Inflammatory macrophage treated with lipopolysaccharide for 1 hour (primary cell): ENCODE measurements at regions not wholly inside any gene's neighbourhood (a gene's known extent, or its start where the extent isn't known, plus 50 kb on each side); places are given as distances from the start of the nearest gene placed in this dataset.
A peak's percentile ranks its signal among the peaks of the same experiment; 100 is the strongest.

Source experiments
- DNase-seq, 2 donors: peaks; one replicate each; pipeline ENCODE4 v3.0.0-alpha.2; 2020 to 2022

DNA sequence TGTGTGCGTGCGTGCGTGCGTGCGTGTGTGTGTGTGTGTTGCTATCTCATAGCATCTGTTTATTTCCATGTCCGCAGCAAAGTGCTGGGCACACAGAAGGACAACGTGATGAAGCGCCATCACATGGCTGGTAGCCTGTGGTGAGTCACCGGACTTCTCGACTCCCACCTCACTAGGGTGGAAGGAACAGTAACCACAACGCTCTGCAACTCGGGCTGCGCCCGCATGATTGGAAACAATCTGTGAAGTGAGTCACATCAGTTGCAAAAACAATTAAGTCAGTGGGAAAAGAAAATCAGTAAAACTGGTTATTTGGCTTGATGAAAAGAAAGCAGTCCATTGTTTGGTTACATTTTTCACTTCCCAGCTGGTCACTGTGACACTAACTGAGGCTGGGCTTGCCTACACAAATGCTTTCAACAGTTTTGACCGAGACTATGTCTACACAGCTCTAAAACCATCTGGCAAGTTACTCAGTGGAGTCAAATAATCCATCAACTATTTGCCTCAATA, 437.3 kb upstream of the CADM1 start:
- DNase-seq: peak; percentile 91 to 99

DNA sequence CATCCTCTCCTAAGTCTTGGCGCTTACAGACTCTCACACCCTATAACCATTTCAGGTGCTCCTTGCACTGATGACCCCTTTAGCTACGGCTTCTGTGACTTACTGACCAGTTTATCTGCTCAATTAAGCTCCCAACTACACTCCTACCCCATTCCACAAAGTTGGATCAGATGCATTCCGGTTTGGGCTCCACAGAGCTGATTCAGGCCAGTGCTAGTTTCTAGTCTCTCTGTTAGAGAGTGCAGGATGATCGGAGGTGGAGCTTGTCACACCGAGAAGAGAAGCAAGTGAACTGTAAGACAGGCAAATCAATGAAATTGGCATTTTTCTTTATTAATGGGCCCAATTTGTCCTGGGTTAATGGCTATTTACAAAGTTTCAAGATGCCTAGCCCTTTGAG, 436.8 kb upstream of the CADM1 start:
- no peak for DNase-seq

DNA sequence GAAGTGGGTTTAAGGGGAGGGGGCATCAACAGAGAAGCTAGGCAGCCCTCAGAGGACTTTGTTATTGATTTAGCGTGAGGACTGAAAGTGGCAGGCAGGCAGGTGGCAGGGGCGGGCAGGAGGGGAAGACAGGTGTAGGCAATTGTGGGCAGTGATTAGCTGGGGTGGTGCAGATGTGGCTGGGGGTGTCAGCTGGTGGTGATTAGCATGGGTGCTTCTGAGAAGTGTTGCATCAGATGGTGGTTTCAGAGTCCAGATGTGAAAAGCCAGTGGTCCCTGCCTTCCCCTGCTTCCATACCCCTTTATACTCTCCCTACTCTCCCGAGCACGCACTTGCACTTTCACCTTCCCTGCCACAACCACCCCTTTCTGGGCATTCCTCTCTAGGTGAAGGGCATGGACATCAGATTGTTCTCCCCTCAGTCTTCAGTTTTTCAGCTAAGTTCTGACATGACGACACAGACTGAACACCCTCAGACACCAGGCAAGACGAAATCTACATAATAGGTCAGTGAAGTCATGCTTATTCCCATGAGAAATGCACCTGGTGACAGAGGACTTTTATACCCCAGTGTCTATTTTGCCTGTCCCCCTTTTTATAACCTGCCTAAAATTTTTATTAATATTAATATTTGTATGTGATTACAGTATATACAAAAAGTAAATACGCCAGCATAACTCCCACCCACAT, 435.7 kb upstream of the CADM1 start:
- DNase-seq: no peak

DNA sequence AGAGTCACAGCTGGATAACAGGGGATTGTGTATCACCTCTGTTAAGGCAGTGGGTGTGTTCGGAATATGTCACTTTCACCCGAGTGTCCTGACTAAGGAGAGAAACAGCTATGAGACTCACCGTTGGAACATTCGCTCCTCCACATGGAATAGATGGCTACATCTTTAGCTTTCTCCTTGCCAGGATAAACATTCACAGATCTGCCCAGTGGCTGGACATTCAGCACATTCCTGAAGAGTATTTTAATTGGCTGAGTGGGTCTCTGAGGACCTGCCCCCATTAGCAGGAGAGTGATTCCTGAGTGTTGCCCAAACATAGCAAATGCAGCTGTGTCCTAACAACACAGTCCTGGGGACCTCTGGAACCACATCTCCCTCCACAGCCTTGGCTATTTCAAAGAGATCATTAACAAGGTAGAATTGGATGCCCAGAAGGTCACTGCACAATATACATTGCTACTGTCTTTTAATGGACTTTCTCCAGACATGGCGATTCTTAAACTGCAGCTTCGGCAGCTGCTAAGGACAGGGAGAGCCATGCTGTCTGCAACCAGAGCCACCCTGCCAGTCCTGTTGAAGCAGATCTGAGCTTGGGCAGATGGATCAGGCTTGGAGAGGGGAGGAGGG, 435.0 kb upstream of the CADM1 start:
- no peak for DNase-seq

DNA sequence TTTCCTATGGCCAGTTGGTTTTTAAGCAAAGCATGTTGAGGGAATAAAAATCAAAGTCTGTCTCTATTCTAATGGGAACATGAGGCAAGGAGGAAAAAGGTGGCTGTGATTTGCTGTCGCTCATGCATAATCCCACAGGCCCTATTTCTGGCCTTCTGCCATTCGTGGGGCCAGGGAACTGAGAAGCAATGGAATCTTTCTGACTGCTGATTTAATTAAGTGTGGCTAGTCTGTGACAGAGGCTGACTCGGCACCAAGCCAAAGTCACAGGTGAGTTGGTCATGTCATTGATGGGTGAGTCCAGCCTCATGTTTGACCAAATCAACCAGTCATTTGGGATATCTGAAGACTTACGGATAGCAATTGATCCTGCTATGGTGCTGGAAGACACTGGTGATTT, 429.3 kb upstream of the CADM1 start:
- DNase-seq: no peak

DNA sequence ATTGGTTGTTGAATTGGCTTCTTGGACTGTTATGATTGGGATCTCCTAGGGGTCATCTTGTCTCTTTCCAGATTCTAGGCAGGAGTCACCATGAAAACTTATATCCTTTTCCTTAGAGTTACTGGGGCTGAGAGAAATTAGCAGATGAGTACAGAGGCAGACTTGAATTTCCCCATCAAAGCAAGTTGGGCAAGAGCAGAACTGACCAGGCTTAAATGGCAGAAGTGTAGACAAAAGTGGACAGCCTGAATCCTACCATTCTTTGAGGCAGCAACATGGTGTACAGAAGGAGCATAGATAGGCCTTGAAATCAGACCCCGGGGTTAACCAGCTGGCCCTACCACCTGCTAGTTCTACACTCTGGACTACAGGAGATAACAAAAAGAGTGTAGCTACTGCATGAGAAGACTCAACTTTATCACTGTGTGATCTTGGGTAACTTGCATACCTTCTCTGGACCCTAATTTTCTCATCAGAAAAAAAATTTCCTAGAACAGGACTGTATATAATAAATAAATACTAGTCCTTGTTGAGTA, 427.4 kb upstream of the CADM1 start:
- peak; percentile 59 to 60 for DNase-seq

DNA sequence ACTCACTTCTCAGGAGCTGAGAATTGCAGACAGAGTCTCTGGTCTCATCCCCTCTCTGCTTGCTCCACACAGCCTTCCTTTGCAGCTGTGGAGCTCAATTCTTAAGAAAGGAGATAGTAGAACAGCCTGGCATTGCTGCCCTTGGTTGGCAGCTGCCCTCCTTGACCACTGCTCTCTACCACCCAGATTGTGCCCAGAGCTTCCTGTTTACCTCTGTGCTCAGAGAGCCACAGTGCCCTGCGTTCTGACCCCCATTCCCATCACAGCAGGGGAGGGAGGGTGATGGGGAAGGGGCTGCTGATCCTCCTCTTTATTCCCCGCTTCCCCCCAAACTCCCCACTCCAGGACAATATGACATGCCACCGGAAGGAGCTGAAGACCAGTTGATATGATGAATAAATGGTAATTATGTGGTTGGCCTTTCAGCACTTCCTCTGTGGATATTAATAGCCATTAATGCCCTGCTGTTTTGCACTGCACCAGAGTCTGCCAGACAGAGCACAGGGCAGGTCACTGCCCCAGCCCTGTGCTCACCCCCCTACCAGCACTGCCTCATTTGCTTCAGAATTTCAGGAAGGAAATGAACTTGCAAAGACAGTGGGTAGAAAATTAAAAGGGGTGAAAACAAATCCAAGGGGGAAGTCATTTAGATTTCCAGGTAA, 426.8 kb upstream of the CADM1 start:
- DNase-seq: peak; percentile 53 to 76

DNA sequence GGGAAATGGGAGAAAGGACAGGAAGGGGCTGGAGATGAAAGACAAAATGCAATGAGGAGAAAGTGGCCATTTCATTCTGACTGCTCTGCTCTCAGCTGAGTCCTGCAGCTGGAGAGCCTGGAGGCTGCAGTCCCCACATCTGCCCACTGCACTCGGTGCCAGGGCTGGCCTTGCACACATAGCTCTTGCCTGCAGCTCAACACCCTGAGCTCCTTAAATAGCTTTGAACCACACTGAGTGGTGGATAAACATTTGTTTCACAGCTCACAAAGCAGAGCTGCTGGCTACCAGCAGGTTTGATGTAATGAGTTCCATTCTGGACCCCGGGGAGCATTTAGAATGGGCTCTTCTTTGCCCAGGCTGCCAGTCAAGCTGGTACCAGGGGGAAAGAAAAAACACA, 426.1 kb upstream of the CADM1 start:
- DNase-seq: no peak

DNA sequence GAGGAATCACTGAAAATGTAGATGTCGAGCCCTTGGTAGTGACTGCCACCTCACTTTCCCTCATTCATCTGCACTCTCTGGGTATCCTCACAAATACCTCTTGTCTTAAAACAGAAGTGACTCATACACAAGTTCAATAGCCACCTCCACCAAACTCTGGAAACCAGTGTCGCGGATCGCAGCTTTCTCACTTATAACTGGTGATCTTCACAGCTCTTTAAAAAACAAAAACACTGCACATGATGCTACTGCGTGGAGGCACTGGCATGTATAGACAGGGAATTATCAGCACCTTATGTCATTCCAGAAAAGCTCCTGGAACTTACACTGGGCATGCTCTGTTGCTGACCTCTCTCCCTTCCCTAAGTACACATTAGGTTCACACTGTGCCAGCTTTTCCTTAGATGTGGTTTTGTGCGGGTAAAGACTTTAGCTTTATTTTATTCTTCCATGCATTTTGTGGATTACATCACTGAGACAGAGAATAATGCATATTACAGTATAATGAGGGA, 425.5 kb upstream of the CADM1 start:
- no peak for DNase-seq

DNA sequence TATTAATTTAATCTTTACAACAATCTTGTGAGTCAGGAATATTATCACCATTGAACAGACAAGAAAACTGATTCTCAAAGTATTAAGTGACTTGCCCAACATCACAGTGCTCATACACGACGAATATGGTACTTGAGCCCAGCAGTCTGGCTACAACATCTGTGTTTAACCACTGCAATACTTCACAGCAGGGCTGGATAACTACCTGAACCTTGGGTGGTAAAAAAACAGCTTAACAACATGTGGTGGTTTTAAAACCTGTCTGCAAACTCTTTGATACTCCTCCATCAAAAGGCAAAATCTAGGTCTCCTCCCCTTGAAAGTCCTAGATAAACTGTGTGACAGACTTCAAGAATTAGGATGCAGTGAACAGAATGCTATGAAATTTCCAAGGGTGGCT, 424.6 kb upstream of the CADM1 start:
- DNase-seq: no peak

DNA sequence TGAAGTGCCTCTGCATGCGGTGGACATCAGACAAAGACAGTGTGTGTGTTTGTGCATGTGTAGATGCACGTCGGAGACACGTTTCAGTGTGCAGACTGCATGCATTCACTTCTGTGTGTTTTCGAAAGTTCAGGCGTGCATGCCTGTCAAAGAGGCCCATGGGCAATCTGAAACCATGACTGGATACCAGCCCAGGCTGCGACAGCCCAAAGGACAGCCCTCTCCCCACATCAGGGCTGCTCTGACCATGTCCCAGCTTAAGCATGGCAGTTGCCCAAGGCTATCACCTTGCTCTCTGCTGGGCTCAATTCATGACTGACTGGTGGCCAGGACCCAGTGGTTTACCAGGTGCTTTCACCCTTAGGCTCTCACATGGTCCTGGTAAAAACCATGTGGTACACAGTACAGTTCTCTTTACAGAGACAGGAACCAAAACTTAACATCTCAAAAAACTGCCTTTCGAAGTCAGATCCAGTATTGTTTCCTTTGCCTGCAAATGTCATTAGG, 423.7 kb upstream of the CADM1 start:
- DNase-seq: no peak

DNA sequence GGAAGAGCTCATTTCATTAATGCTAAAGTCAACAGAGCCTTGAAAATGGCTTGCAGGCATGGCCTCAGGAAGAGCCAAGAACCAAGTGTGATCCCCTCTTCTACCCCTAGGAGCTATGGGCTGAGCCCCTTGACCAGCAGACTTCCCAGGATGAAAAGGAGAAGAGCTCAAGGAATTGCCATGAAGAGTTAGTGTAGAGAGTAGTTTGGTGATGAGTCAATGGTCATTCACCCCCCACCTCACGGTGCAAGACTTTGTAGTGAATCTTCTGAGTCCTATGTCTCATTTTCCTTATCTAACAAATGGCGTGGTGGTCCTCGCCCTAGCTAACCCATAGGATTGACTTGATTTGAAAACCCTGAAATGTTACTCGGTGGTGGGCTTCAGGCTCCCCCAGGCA, 422.4 kb upstream of the CADM1 start:
- DNase-seq: peak in 1 of 2 donors; percentile 36

DNA sequence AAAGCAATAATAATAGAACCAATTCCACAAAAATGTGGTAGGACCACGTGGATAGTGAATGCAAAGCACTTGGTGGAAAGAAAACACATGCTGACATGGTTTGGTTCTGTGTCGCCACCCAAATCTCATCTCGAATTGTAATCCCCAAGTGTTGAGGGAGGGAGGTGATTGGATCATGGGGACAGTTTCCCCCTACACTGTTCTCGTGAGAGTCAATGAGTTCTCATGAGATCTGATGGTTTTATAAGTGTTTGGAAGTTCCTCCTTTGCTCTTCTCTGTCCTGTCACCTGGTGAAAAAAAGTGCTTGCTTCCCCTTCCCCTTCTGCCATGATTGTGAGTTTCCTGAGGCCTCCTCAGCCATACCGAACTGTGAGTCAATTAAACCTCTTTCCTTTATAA, 421.9 kb upstream of the CADM1 start:
- DNase-seq: peak in 1 of 2 donors; percentile 61

DNA sequence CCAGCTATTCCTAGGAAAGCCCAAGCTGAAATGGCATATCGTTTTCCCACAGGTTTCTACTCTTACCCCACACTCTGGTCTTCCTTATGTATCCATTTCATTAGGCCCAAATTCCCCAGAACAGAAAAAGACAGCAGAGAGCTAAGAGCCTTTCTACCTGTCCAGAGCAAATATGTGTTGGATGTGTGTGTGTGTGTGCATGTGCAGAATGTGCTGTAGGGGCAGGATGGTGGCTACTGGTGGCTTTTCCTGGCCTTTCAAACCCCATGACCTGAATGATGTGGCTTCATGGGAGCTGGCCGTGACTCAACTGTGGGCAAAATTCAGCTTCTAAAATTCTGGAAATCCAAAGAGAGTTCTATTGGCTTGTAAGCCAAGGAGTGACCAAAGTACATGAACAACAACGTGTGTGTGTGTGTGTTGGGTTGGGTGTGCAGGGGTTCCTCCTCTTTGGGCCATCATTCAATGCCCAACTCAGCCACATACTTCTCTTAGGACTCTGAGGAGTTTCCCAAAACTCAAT, 421.4 kb upstream of the CADM1 start:
- DNase-seq: peak in 1 of 2 donors; percentile 69

DNA sequence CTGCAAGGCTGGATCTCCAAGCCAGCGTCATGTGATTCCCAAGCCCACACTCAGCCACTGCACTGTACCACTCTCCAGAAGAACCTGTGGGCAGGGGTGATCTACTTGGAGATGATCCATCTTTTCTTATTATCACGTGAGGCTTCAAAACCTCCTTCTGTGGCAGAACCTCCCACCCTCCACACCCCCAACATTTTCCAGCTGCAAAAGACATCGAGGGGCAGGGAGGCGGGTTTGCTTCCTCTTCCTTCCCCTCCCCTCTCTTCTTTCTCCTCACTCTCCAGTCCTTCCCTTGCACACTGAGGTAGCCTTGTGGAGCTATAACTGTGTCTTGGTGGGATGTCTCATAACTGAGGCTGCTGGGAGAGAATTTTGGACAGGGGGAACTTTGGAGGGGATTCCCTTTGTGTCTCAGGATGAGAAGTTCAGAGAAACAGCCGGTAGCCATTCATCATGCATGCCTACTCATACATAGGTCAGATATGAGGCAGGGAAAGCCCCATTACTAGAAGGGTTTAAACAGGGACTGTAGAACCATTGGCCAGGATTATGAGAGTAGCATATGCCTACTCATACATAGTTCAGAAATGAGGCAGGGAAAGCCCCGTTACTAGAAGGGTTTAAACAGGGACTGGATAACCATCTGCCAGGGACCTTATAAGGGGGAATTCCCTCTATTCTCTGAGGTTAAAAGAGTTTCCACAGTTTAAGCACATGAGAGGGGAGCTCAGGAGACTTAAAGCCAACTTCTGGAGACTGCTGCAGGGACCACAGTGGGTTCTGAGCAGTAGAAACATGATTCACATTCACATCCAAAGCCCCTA, 420.7 kb upstream of the CADM1 start:
- peak; percentile 87 to 100 for DNase-seq

DNA sequence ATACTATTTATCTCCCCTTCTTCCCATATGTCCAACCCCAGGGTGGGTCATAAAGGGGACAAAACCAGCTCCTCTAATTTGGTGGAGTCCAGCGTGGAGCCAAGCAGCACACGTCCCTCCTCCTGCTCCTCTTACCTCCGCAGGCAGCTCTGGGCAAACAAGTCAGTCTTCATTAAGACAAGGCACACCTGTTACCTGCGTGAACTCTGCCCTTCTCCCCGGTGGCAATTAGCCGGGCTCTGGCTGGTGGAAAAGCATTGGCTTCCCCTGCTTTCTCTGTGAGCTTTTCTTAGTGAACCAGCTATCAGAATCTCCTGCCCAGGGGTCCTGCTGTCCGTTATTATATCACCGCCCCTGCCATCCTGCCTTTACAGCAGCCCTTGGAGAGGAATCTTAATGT, 418.7 kb upstream of the CADM1 start:
- no peak for DNase-seq

DNA sequence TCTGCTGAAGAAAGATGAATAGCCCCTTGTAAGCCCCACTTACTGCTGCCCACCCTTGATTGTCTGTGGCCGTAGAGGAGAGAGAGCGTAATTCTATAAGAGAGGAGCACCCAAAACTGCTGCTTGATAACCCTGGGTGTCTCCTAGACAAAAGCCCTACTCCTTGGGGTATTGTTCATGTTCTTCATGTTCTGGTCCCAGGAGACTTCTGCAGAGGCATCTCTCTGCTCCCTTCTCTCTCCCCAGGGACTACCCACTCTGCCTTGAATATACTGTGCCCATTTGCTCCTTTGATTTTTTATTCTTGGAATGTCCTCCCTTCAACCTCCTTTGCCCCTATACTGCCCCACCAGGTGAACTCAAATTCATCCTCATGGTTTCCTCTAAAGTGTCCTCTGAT, 417.8 kb upstream of the CADM1 start:
- DNase-seq: no peak

DNA sequence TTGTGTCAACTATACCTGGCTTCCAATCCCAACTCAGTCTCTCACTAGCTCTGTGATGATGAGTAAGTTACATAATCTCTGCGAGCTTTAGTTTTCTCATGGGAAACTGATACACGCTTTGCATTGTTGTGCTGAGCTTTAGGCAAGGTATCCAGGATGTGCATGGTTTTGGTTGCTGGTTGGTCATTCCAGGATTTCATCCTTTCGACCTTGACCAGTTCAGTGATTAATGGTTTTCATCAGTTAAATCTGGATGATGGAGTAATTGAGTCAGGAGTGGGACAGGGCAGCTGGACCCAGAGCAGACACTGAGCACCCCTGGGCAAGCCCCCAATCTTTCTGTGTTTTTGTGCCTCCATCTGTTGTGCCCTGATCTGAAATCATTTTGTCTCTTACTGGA, 417.3 kb upstream of the CADM1 start:
- DNase-seq: no peak

DNA sequence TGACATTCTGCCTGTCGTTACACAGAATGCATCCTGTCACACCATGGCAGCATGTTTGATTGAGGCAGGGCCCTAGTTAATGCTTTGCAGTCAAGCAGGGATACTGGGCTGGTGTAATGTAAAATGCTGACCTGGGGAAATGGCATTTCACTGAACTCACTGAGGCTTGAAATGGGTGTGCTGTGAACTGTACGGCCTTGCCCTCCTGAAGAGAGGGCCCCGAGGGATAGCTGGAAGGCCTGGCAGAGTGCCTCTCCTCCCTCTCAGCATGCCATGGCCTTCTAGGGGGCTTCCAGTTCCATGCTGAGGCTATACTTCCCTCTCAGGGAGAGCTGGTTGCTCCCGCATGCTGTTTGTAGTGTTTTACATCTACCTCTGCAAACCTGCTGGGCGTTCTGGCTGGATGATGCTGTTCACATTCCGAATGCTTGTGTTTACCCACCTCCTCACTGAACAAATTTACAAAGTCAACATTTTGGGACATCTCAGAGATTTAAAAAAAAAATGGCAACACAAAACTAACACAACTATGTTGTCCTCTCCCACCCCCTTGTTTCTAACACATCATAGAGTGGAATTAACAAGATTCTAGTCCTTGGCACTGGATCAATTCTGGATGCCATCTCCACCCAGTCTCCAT, 416.7 kb upstream of the CADM1 start:
- DNase-seq: no peak

DNA sequence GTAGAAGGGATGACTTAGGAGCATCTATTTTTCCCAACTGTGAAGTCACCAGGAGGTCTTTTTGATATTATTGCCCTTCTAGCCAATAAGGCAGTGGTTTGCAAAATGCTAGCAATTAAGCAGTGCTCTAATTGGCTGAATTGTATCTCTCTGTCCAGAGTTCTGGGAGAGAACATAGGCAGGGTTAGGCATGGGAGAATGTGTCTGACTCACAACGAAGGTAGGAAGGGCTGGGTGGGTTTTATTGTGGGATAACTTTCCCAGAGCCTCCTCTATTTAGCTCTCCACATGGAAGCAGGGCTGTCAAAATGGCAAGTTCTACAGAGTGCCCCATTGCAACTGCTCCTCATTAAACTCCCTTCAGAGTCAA, 415.9 kb upstream of the CADM1 start:
- DNase-seq: no peak

DNA sequence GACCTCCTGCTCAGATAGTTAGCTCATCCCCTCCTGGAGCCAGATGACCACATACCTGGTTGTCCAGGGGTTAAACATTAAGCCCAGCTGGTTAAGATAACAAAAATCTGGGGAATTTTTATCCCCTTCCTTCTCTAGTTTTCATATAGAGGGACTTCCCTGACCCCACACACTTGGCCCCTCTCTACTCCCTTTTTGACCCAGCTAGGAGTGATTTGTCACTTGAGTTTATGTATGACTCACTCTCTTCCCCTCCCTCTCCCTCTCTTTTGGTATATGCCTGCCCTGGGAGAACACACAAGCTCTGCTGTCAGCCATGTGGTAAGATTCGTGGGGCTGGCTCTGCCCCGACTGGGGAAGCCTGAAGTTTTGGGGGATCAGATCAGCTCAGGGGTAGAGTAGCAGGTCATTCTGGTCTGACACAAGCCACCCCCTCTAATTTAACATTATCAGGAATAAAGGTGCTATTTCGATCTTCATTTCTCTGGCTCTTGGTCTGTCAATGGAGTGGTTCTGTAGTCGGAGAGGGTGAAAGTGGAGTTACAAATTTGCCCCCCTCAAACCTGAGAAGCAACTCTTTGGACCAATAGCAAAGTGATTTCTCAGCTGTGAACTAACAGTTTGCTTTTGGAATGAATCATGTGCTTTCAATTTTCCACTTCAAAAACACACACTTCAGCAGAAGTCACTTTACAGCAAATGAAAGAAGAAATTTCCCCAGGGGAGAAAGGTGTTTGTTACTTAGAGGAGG, 415.3 kb upstream of the CADM1 start:
- peak; percentile 69 to 91 for DNase-seq
